HG03565 (cell line): ENCODE measurements at regions not wholly inside any gene's neighbourhood (a gene's known extent, or its start where the extent isn't known, plus 50 kb on each side); places are given as distances from the start of the nearest gene placed in this dataset.

Experiments
- ATAC-seq: cut with Tn5 transposase; IDR thresholded peaks from one replicate; pipeline ENCODE4 v1.9.1; 2021; ENCODE audit warnings: mild to moderate bottlenecking, moderate library complexity; ENCODE audit not compliant: unreplicated experiment

DNA sequence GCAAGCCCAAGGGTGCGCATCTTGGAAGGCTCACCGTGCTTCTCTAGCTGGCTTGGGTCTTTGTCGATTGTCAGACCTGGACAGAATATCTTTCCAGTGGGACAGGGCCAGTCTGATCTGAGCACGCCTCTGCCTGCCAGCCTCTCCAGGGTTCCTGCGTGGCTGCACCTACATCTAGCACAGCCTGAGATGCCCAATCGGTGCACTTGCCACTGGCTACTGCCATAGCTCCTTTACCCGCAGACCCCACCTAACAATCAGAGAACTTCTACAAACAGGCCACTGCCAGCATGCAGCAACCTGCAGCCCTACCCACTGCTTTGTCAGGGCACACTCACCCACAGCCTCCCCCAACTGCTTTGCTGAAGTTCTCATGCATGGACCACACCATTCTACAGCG is 56.7 kb upstream of the PHACTR3 start:
- ATAC-seq = no peak
